H1 (cell line): ENCODE measurements at regions not wholly inside any gene's neighbourhood (a gene's known extent, or its start where the extent isn't known, plus 50 kb on each side); places are given as distances from the start of the nearest gene placed in this dataset.

Experiments used
- CTCF ChIA-PET: fragments of 300-600 bp; sonication (Branson Sonifier 250); formaldehyde crosslinking; loops from one replicate; lab custom pipeline; 2021; ENCODE audit not compliant: partially characterized antibody; lab: Charles Lee
- POLR2A ChIA-PET: fragments of 300-600 bp; sonication (Branson Sonifier 250); formaldehyde crosslinking; loops from one replicate; lab custom pipeline; 2021; ENCODE audit warnings: inconsistent platforms; ENCODE audit not compliant: partially characterized antibody; lab: Charles Lee
- DNase-seq, 2 experiments: peaks; one replicate each; pipeline versions ENCODE4 v3.0.0 to v3.0.0-alpha.2; 2010 to 2022; ENCODE audit warnings: low spot score in 2 of 2, low read depth in 1 of 2, mixed read lengths in 1 of 2
- FAIRE-seq: peaks from 2 replicates; lab custom pipeline; 2011; peaks lifted over from hg19 to GRCh38; lab: Jason Lieb, UNC
- H2AFZ ChIP-seq: 2 replicates; pipeline ENCODE4 v1.8.1; 2012; ENCODE audit warnings: low read length, inconsistent platforms
- H2AK5ac ChIP-seq: 2 replicates; pipeline ENCODE4 v1.6.1; 2013; ENCODE audit warnings: low read depth, low read length
- H2BK120ac ChIP-seq: replicated peaks from 2 replicates; pipeline ENCODE3; 2013; ENCODE audit warnings: low read depth, low read length, inconsistent platforms
- H2BK12ac ChIP-seq: 2 replicates; pipeline ENCODE4 v1.6.1; 2013; ENCODE audit warnings: low read depth, low read length
- H2BK15ac ChIP-seq: 2 replicates; pipeline ENCODE4 v1.6.1; 2013; ENCODE audit warnings: low read length
- H2BK20ac ChIP-seq: 2 replicates; pipeline ENCODE4 v1.6.1; 2013; ENCODE audit warnings: low read length
- H2BK5ac ChIP-seq: 2 replicates; pipeline ENCODE4 v1.6.1; 2013; ENCODE audit warnings: low read depth, low read length
- H3K14ac ChIP-seq: 2 replicates; pipeline ENCODE4 v1.6.1; 2013; ENCODE audit warnings: inconsistent platforms; ENCODE audit not compliant: insufficient read length
- H3K18ac ChIP-seq: 2 replicates; pipeline ENCODE4 v1.6.1; 2013; ENCODE audit warnings: low read length; ENCODE audit errors: extremely low read depth
- H3K23ac ChIP-seq: 2 replicates; pipeline ENCODE4 v1.6.1; 2013; ENCODE audit warnings: inconsistent platforms; ENCODE audit not compliant: insufficient read length
- H3K23me2 ChIP-seq: 2 replicates; pipeline ENCODE4 v1.6.1; 2013; ENCODE audit warnings: low read depth, low read length
- H3K27ac ChIP-seq: 2 replicates; pipeline ENCODE4 v1.6.1; 2011; ENCODE audit warnings: low read depth, low read length, inconsistent platforms
- H3K27me3 ChIP-seq, 4 experiments: replicated peaks in 1 of 4; 1 replicate in 1 of 4; 2 replicates in 3 of 4; pipeline versions ENCODE4 v1.6.1 to v1.8.1; 2011 to 2013; ENCODE audit warnings: low read length in 3 of 4, mild to moderate bottlenecking in 3 of 4, inconsistent platforms in 2 of 4, mixed read lengths in 2 of 4, moderate library complexity in 1 of 4; ENCODE audit not compliant: control insufficient read depth in 3 of 4, insufficient read depth in 3 of 4; ENCODE audit errors: extremely low read depth in 1 of 4
- H3K36me3 ChIP-seq, 4 experiments: 2 replicates each; pipeline versions ENCODE4 v1.6.1 to v1.8.1; 2011 to 2013; ENCODE audit warnings: mild to moderate bottlenecking in 4 of 4, low read length in 3 of 4, moderate library complexity in 2 of 4, control low read depth in 1 of 4, inconsistent platforms in 1 of 4; ENCODE audit not compliant: insufficient read depth in 4 of 4, control insufficient read depth in 2 of 4
- H3K4ac ChIP-seq: replicated peaks from 2 replicates; pipeline ENCODE3; 2013; ENCODE audit warnings: low read length, low read depth, mixed read lengths, inconsistent platforms; ENCODE audit not compliant: insufficient read length
- H3K4me1 ChIP-seq, 4 experiments: replicated peaks in 1 of 4; 1 replicate in 1 of 4; 2 replicates in 3 of 4; pipeline versions ENCODE4 v1.6.1 to v1.8.1; 2011 to 2013; ENCODE audit warnings: low read length in 3 of 4, inconsistent platforms in 2 of 4, mixed read lengths in 1 of 4; ENCODE audit not compliant: insufficient read depth in 4 of 4, control insufficient read depth in 3 of 4
- H3K4me2 ChIP-seq, 2 experiments: 2 replicates each; pipeline versions ENCODE4 v1.6.1 to v1.8.1; 2011 to 2013; ENCODE audit warnings: low read depth in 2 of 2, low read length in 2 of 2, control low read depth in 1 of 2, inconsistent platforms in 1 of 2, mild to moderate bottlenecking in 1 of 2; ENCODE audit not compliant: insufficient read depth in 1 of 2
- H3K4me3 ChIP-seq, 4 experiments: fragments of 200-600, 300-600 bp in 1 of 4; sonication (generic), shearing (Covaris generic), sonication (Bioruptor Twin) in 1 of 4; 2 replicates each; pipeline versions ENCODE4 v1.5.1 to v1.8.1; 2011 to 2016; ENCODE audit warnings: low read length in 4 of 4, low read depth in 3 of 4, control low read depth in 2 of 4, inconsistent platforms in 2 of 4, mild to moderate bottlenecking in 2 of 4, mixed read lengths in 1 of 4, moderate library complexity in 1 of 4; ENCODE audit not compliant: insufficient read depth in 2 of 4; ENCODE audit errors: extremely low read depth in 1 of 4
- H3K56ac ChIP-seq: replicated peaks from 2 replicates; pipeline ENCODE3; 2013; ENCODE audit warnings: low read depth, mild to moderate bottlenecking, mixed read lengths, low read length, inconsistent platforms; ENCODE audit not compliant: insufficient read length
- H3K79me1 ChIP-seq: 2 replicates; pipeline ENCODE4 v1.6.1; 2013; ENCODE audit warnings: low read depth, low read length, control low read depth
- H3K79me2 ChIP-seq, 2 experiments: 2 replicates each; pipeline versions ENCODE4 v1.6.1 to v1.8.1; 2012 to 2013; ENCODE audit warnings: low read length in 2 of 2, mild to moderate bottlenecking in 2 of 2, inconsistent platforms in 1 of 2; ENCODE audit not compliant: insufficient read depth in 2 of 2, control insufficient read depth in 1 of 2
- H3K9ac ChIP-seq, 4 experiments: replicated peaks in 1 of 4; 1 replicate in 1 of 4; 2 replicates in 3 of 4; pipeline versions ENCODE4 v1.6.1 to v1.8.1; 2011 to 2013; ENCODE audit warnings: low read depth in 3 of 4, low read length in 3 of 4, control low read depth in 2 of 4, mild to moderate bottlenecking in 2 of 4, moderate library complexity in 2 of 4, inconsistent platforms in 1 of 4; ENCODE audit errors: extremely low read depth in 1 of 4
- H3K9me3 ChIP-seq, 2 experiments: 2 replicates each; pipeline versions ENCODE4 v1.6.1 to v1.8.1; 2012 to 2013; ENCODE audit warnings: mild to moderate bottlenecking in 2 of 2, moderate library complexity in 2 of 2, control low read depth in 1 of 2, inconsistent platforms in 1 of 2, low read depth in 1 of 2, low read length in 1 of 2, mixed read lengths in 1 of 2; ENCODE audit not compliant: insufficient read depth in 2 of 2
- H4K20me1 ChIP-seq, 2 experiments: replicated peaks in 1 of 2; 2 replicates each; pipeline versions ENCODE3 to v1.8.1; 2011 to 2013; ENCODE audit warnings: inconsistent platforms in 2 of 2, low read length in 2 of 2, mild to moderate bottlenecking in 1 of 2; ENCODE audit not compliant: insufficient read depth in 2 of 2, control insufficient read depth in 1 of 2
- H4K5ac ChIP-seq: 2 replicates; pipeline ENCODE4 v1.6.1; 2013; ENCODE audit warnings: low read length, low read depth, mixed read lengths, inconsistent platforms; ENCODE audit not compliant: insufficient read length
- H4K8ac ChIP-seq: 2 replicates; pipeline ENCODE4 v1.8.0; 2013; ENCODE audit warnings: mild to moderate bottlenecking, moderate library complexity, low read length, inconsistent platforms; ENCODE audit not compliant: insufficient read depth; ENCODE audit errors: extremely low read depth
- H4K91ac ChIP-seq: replicated peaks from 2 replicates; pipeline ENCODE3; 2013; ENCODE audit warnings: low read length, mixed read lengths, inconsistent platforms; ENCODE audit not compliant: insufficient read length
- BRCA1 ChIP-seq: IDR thresholded peaks from 2 replicates; pipeline ENCODE4 v1.6.1; 2012; ENCODE audit warnings: low read depth, low read length, improper control_type of control experiment
- CBX5 ChIP-seq: fragments of 300-800, 300-1000 bp; sonication (generic); IDR thresholded peaks from 2 replicates; pipeline ENCODE4 v1.7.1; 2016; ENCODE audit warnings: antibody characterized with exemption, low read length, low read depth
- FOSL1 ChIP-seq: IDR thresholded peaks from 2 replicates; pipeline ENCODE4 v1.6.1; 2011; ENCODE audit warnings: mild to moderate bottlenecking, low read depth, low read length, moderate library complexity; ENCODE audit not compliant: insufficient read depth
- RFX5 ChIP-seq: IDR thresholded peaks from 2 replicates; pipeline ENCODE4 v1.6.1; 2011; ENCODE audit warnings: low read depth, low read length, improper control_type of control experiment, borderline replicate concordance
- SUZ12 ChIP-seq: fragments of 200-600 bp; sonication (generic); IDR thresholded peaks from 2 replicates; pipeline ENCODE4 v1.6.1; 2012; ENCODE audit warnings: mild to moderate bottlenecking, inconsistent platforms, low read length, moderate library complexity, mixed read lengths
- TAF1 ChIP-seq: IDR thresholded peaks from 2 replicates; pipeline ENCODE4 v1.6.1; 2011; ENCODE audit warnings: mild to moderate bottlenecking, low read depth, low read length
- TEAD4 ChIP-seq: IDR thresholded peaks from 2 replicates; pipeline ENCODE4 v1.6.1; 2012; ENCODE audit warnings: low read depth, low read length, inconsistent platforms, mixed read lengths

- no peak overlapping the region for H3K4ac ChIP-seq
- no peak overlapping the region for H2AFZ ChIP-seq
- no peak overlapping the region for H3K27ac ChIP-seq
- H2AK5ac ChIP-seq = no peak overlapping the region
- H3K27me3 ChIP-seq = no peaks in the 10 kb centered on the region
- H2BK12ac ChIP-seq = no peak overlapping the region
- H3K79me1 ChIP-seq = no peaks in the 10 kb centered on the region
- no peak overlapping the region for H3K14ac ChIP-seq
- H2BK20ac ChIP-seq = no peak overlapping the region
- H3K23me2 ChIP-seq = no peaks in the 10 kb centered on the region; the same call in 1 of the 2 replicates
- no peak for FAIRE-seq
- ChIA-PET POLR2A (no interaction called here), CTCF (no interaction called here)
- H3K36me3 ChIP-seq = no peaks in the 10 kb centered on the region
- H3K79me2 ChIP-seq = no peaks in the 10 kb centered on the region
- no peak overlapping the region for H3K18ac ChIP-seq
- H4K91ac ChIP-seq = no peak overlapping the region
- H4K5ac ChIP-seq = no peak overlapping the region
- DNase-seq = no peak
- H3K56ac ChIP-seq = no peak overlapping the region
- H3K23ac ChIP-seq = no peak overlapping the region
- no peak overlapping the region for H2BK15ac ChIP-seq
- no peak overlapping the region for H3K4me3 ChIP-seq
- no peak overlapping the region for H2BK5ac ChIP-seq
- H3K4me1 ChIP-seq = no peaks in the 10 kb centered on the region
- no peak overlapping the region for H3K9ac ChIP-seq
- no peaks in the 10 kb centered on the region for H4K20me1 ChIP-seq
- H4K8ac ChIP-seq = no peak overlapping the region
- peaks cover 3% of the 10 kb centered on the region in 2 experiments; a peak in 1 of 4 replicates for H3K9me3 ChIP-seq
- no peak overlapping the region for H3K4me2 ChIP-seq
- no peak overlapping the region for H2BK120ac ChIP-seq
- TF ChIP-seq SUZ12 (no peak), CBX5 (no peak), TEAD4 (no peak), TAF1 (no peak), RFX5 (no peak), FOSL1 (no peak), BRCA1 (no peak)
These were observed 1231.5 kb downstream of the JRKL start for GRCh38 chr11:97621282-97621681.
